ENCODE measurements at regions not wholly inside any gene's neighbourhood (a gene's known extent, or its start where the extent isn't known, plus 50 kb on each side); places are given as distances from the start of the nearest gene placed in this dataset.

DNA sequence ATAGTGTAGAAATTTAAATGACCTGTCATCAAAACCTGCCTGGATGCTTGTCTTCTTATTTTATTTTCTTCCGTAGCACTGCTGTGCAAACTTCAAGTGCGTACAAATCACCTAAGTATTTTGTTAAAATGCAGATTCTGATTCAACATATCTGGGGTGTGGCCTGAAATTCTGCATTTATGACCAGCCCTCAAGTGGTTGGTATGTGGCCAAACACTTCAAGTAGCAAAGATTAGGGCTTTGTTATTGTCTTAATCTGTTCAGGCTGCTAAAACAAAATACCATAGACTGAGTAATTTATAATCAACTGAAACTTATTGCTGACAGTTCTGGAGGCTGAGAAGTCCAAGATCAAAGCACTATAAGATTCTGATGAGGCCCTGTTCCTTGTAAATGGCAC is 97.6 kb upstream of the LRRC3B start:
- intact Hi-C loops (cut with DNase I; ENCODE audit: low total_unique reads), result no loop called here
- no peak overlapping the region for H3K4me3 ChIP-seq
- no peak for DNase-seq
- no peaks in the 10 kb centered on the region for H3K4me1 ChIP-seq
- H3K27me3 ChIP-seq (replicated peaks in 1 of 7), result no peaks in the 10 kb centered on the region
- TF ChIP-seq POLR2AphosphoS5 (IDR thresholded peaks at IDR 0.05) (no peak), POLR2A (IDR thresholded peaks at IDR 0.05) (no peak)
- TF ChIP-seq, protein P1, sequence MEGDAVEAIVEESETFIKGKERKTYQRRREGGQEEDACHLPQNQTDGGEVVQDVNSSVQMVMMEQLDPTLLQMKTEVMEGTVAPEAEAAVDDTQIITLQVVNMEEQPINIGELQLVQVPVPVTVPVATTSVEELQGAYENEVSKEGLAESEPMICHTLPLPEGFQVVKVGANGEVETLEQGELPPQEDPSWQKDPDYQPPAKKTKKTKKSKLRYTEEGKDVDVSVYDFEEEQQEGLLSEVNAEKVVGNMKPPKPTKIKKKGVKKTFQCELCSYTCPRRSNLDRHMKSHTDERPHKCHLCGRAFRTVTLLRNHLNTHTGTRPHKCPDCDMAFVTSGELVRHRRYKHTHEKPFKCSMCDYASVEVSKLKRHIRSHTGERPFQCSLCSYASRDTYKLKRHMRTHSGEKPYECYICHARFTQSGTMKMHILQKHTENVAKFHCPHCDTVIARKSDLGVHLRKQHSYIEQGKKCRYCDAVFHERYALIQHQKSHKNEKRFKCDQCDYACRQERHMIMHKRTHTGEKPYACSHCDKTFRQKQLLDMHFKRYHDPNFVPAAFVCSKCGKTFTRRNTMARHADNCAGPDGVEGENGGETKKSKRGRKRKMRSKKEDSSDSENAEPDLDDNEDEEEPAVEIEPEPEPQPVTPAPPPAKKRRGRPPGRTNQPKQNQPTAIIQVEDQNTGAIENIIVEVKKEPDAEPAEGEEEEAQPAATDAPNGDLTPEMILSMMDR (IDR thresholded peaks at IDR 0.05 in 8 of 11, conservative IDR thresholded peaks at IDR 0.05 in 3 of 11), result no peak
- 70 to 95% (median 93%) methylated on average over 2 of the region's 2 CpGs for WGBS, 5 donors
- peaks cover 0 to 82% (median 48%) of the 10 kb centered on the region in 8 donors for H3K9me3 ChIP-seq
- no peaks in the 10 kb centered on the region for H3K36me3 ChIP-seq
- no peak overlapping the region for H3K27ac ChIP-seq

DNA sequence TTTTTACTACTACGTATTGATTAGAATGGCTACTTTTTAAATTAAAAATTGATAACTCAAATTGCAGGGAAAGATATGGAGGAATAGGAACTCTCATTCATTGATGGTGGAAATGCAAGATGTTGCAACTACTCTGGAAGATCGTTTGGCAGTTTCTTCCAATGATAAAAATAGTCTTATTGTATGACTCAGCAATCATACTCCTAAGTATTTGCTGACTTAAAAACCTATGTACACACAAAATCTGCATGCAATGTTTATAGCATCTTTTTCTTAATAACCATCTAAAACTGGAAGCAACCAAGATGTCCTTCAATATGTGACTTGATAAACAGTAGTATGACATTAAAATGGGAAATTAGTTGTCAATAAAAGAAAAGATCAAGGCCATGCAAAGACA is 87.4 kb upstream of the LRRC3B start:
- no peaks in the 10 kb centered on the region for H3K27me3 ChIP-seq (replicated peaks in 1 of 7)
- H3K27ac ChIP-seq, result no peak overlapping the region
- WGBS, 5 donors, result 30 to 57% (median 34%) methylated on average over 2 of the region's 2 CpGs
- TF ChIP-seq POLR2AphosphoS5 (IDR thresholded peaks at IDR 0.05), result no peak
- TF ChIP-seq, protein P1 (IDR thresholded peaks at IDR 0.05 in 8 of 11, conservative IDR thresholded peaks at IDR 0.05 in 3 of 11), result no peak
- H3K4me1 ChIP-seq, result no peaks in the 10 kb centered on the region
- intact Hi-C loops (cut with DNase I; ENCODE audit: low total_unique reads), result no loop called here
- no peaks in the 10 kb centered on the region for H3K36me3 ChIP-seq
- no peak for DNase-seq
- H3K4me3 ChIP-seq, result no peak overlapping the region
- peaks cover 0 to 18% (median 3%) of the 10 kb centered on the region in 8 donors for H3K9me3 ChIP-seq

DNA sequence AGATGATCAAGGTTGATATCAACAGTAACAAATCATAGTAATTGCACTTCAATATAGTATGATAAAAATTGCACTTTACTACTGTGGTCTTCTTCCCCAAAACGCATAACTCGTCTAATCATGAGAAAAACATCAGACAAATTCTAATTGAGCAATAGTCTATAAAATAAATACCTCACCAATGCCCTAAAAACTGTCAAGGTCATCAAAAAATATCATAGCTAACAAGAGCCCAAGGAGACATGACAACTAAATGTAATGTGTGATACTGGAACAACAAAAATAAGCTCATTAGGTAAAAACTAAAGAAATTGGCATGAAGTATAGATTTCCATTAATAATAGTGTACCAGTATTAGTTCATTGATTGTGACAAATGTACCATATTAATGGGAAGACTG is 85.6 kb upstream of the LRRC3B start:
- no peak overlapping the region for H3K27ac ChIP-seq
- no peak overlapping the region for H3K4me3 ChIP-seq
- H3K4me1 ChIP-seq, result no peaks in the 10 kb centered on the region
- peaks cover 0 to 14% (median 3%) of the 10 kb centered on the region in 8 donors for H3K9me3 ChIP-seq
- TF ChIP-seq, protein P1 (IDR thresholded peaks at IDR 0.05 in 8 of 11, conservative IDR thresholded peaks at IDR 0.05 in 3 of 11), result no peak
- no peaks in the 10 kb centered on the region for H3K36me3 ChIP-seq
- 73 to 83% (median 83%) methylated on average over 2 of the region's 2 CpGs for WGBS, 5 donors
- DNase-seq, result no peak
- H3K27me3 ChIP-seq (replicated peaks in 1 of 7), result no peaks in the 10 kb centered on the region
- intact Hi-C loops (cut with DNase I; ENCODE audit: low total_unique reads), result no loop called here

DNA sequence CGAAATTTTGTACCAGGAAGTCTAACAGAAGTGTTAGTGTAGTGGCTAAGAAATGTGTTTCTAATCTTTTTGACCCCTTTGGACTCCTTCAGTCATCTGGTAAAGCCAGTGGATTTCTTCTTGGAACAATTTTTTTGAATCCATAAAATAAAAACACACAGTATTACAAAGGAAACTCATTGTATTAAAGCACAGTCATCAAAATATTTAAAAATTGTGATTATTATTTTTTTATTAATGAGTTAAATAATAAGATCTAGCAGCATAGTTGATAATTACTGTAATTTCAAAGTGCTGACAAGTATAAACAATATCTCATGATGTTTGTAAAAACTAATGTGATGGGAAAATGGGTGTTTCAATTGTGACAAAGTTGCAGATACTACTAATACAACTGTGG is 72.2 kb upstream of the LRRC3B start:
- H3K4me3 ChIP-seq, result no peak overlapping the region
- peaks cover 0 to 8% (median 0%) of the 10 kb centered on the region in 8 donors for H3K9me3 ChIP-seq
- no peaks in the 10 kb centered on the region for H3K4me1 ChIP-seq
- WGBS, 5 donors, result 42 to 73% (median 58%) methylated on average over 1 of the region's 1 CpG
- no peak for DNase-seq
- no peaks in the 10 kb centered on the region for H3K36me3 ChIP-seq
- TF ChIP-seq POLR2A (IDR thresholded peaks at IDR 0.05) (no peak), POLR2AphosphoS5 (IDR thresholded peaks at IDR 0.05) (no peak)
- TF ChIP-seq, protein P1 (IDR thresholded peaks at IDR 0.05 in 8 of 11, conservative IDR thresholded peaks at IDR 0.05 in 3 of 11), result no peak
- H3K27me3 ChIP-seq (replicated peaks in 1 of 7), result no peaks in the 10 kb centered on the region
- intact Hi-C loops (cut with DNase I; ENCODE audit: low total_unique reads), result no loop called here
- no peak overlapping the region for H3K27ac ChIP-seq

Measured in spleen (tissue), 11 donors.